Choroid plexus epithelial cell (primary cell): ENCODE measurements at regions not wholly inside any gene's neighbourhood (a gene's known extent, or its start where the extent isn't known, plus 50 kb on each side); places are given as distances from the start of the nearest gene placed in this dataset.

ENCODE experiments used
- DNase-seq: peaks from one replicate; pipeline ENCODE4 v3.0.0-alpha.2; 2010; ENCODE audit warnings: low read depth
- H3K4me3 ChIP-seq: 2 replicates; pipeline ENCODE4 v1.5.1; 2011; ENCODE audit warnings: low read depth, mild to moderate bottlenecking, control low read depth, low read length, moderate library complexity
- TF ChIP-seq, protein P1 (sequence below): conservative IDR thresholded peaks from 2 replicates; pipeline ENCODE4 v1.5.1; 2011; ENCODE audit warnings: low read depth, mild to moderate bottlenecking, control low read depth, inconsistent platforms, low read length, moderate library complexity

DNA sequence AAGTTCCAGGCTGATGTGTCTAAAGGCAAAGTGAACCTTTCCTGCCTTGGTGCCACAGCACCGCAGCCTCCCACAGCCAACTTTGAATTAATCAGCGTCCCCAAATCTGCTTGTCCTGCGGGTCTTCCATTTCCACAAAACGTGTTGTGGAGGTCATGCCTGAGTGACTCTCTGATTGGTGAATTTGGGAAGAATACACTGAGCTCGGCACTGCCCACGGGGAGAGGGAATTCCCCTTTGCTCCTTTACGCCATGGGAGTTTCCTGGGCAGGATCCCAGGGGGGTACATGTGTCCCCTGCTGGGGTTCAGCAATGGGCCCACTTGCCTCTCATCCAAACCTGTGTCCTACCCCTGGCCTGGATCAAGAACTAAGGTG is 90.4 kb downstream of the LHX2 start:
- no peak overlapping the region for H3K4me3 ChIP-seq
- TF ChIP-seq, protein P1, sequence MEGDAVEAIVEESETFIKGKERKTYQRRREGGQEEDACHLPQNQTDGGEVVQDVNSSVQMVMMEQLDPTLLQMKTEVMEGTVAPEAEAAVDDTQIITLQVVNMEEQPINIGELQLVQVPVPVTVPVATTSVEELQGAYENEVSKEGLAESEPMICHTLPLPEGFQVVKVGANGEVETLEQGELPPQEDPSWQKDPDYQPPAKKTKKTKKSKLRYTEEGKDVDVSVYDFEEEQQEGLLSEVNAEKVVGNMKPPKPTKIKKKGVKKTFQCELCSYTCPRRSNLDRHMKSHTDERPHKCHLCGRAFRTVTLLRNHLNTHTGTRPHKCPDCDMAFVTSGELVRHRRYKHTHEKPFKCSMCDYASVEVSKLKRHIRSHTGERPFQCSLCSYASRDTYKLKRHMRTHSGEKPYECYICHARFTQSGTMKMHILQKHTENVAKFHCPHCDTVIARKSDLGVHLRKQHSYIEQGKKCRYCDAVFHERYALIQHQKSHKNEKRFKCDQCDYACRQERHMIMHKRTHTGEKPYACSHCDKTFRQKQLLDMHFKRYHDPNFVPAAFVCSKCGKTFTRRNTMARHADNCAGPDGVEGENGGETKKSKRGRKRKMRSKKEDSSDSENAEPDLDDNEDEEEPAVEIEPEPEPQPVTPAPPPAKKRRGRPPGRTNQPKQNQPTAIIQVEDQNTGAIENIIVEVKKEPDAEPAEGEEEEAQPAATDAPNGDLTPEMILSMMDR = no peak
- DNase-seq = no peak

DNA sequence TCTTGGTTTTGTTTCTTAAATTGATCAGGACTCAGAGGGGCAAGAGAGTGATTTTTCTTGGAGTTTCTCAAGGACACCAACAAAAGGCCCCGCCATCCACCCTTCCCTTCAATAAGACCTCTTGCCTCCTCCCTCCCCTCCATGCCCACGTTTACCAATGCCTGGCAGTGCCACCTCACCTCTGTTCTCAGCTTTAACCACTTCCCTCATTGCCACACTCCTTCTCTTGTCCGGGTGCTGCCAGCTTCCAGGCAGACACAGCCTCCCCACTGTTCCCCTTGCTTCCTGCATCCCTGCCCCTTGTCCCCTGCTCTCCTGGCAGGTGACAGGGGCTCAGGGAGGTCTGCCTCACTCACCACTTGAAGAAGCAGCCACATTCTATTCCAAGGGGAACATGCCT is 90.8 kb downstream of the LHX2 start:
- TF ChIP-seq, protein P1 = no peak
- H3K4me3 ChIP-seq = no peak overlapping the region
- no peak for DNase-seq

DNA sequence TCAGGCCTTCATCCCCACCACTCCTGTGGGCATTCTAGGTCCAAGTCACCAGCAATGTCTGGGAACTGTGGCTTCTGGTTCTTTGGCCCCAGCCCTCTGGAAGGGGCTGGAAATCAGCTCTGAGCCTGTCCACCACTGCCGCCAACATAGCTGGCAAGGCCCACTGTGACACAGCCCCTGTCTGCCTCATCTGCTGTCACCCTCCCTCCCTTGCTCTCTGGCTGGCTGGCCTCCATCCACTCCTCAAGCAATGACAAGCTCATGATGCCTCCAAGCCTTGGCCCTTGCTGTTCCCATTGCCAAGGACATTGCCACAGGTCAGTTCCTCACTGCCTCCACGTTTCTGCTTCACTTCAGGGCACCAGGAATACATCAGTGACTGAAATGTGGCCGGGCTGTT is 93.7 kb downstream of the LHX2 start:
- DNase-seq = no peak
- TF ChIP-seq, protein P1 = no peak
- H3K4me3 ChIP-seq = no peak overlapping the region

DNA sequence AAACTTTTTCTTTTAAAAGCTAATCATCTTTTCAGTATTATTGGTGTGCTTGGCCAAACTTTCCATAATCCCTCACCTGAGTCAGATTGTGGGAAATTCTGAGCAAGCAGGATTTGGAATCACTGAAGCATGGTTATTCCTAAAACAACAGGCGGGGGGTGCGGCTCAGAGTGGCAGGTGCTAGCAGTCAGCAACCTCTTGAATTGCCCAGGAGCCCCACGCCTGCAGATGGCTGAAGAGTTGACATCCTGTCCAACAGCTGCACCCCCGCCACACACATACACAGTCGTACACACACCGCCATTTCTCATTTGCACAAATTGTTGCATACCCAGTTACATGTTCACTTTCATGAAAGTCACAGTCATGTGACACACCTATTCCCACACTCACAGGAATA is 96.6 kb downstream of the LHX2 start:
- TF ChIP-seq, protein P1 = no peak
- no peak for DNase-seq
- no peak overlapping the region for H3K4me3 ChIP-seq

DNA sequence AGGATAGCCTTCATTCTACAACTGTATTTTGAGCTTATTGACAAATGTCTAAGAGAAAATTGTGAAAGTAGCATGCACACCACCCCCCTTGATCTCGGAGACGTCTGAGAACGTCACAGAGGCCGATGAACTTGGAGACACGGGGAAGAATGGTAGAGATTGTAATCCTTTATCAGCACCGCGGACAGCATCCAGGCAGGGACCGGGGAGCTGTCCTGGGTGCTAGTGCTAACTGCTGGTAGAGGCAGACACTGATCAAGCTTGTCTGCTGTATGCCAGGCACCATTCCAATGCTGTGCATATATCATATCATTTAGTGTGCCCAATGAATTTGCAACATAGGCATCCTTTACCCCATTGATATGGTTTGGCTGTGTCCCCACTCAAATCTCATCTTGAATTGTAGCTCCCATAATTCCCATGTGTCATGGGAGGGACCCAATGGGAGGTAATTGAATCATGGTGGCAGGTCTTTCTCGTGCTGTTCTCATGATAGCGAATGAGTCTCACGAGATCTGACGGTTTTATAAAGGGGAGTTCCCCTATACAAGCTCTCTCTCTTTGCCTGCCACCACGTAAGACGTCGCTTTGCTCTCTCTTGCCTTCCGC is 98.8 kb downstream of the LHX2 start:
- peak; percentile 74 for DNase-seq
- TF ChIP-seq, protein P1 = no peak
- no peak overlapping the region for H3K4me3 ChIP-seq

DNA sequence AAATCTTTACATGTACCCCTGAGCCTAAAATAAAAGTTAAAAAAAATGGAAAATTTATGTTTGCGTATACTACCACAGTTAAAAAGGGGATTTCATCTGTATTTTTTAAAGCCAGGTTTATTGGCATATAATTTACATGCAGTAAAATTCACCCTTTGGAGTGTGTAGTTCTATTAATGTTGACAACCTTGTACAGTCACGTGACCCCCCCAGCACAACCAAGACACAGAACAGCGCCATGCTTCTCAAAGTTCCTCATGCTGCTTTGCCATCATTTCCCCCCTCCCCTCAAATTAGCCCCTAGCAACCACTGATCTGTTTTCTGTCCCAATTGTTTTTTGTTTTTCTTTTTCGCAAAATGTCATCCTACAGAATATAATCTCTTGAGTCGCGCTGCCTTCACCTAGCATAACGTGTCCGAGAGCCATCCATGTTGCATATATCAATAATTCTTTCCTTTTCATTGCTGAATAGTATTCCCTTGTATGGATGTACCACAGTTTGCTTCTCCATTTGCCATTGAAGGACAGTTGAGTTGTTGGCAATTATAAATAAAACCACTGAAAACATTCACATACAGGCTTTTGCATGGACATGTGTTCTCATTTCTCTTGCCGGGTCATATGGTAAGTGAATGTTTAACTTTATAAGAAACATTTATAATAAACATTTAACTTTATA is 105.3 kb downstream of the LHX2 start:
- H3K4me3 ChIP-seq = no peak overlapping the region
- TF ChIP-seq, protein P1 = no peak
- no peak for DNase-seq

DNA sequence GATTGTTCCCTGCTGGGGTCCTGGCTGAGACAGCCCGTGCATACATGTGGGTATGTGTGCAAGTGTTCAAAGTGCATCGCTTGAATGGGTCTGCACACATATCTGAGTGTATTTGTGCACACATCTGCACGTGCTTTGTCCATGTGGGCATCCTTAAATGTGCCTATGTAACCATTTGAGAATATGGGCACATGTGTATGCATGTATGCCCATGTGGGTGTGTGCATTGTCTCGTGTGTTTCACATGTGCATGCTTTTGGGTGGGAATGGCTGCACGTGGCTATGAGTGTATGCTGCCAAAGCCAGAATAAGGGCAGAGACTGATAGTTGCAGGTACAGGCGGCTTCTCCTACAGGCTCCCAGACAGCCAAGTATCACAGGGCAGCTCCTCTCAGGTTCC is 107.3 kb downstream of the LHX2 start:
- TF ChIP-seq, protein P1 = no peak
- H3K4me3 ChIP-seq = no peak overlapping the region
- DNase-seq = no peak
